Mucosa of descending colon (tissue), 3 donors: ENCODE measurements at regions not wholly inside any gene's neighbourhood (a gene's known extent, or its start where the extent isn't known, plus 50 kb on each side); places are given as distances from the start of the nearest gene placed in this dataset.

ENCODE experiments used
- ATAC-seq: fragments of 200-7000 bp; cut with Tn5 transposase; one replicate; pipeline ENCODE4 v1.9.1; 2020; ENCODE audit warnings: mild to moderate bottlenecking, moderate library complexity
- DNase-seq, 3 donors: peaks; one replicate each; pipeline ENCODE4 v3.0.0-alpha.2; 2020
- H3K36me3 ChIP-seq: fragments of 200-600 bp; one replicate; pipeline ENCODE4 v1.8.0; 2021; ENCODE audit warnings: low read depth, mild to moderate bottlenecking
- H3K4me1 ChIP-seq: fragments of 200-600 bp; one replicate; pipeline ENCODE4 v1.8.0; 2021; ENCODE audit warnings: low read depth, mild to moderate bottlenecking
- H3K4me3 ChIP-seq: fragments of 200-600 bp; one replicate; pipeline ENCODE4 v1.8.0; 2021; ENCODE audit warnings: mild to moderate bottlenecking
- H3K9me3 ChIP-seq: fragments of 200-600 bp; one replicate; pipeline ENCODE4 v1.8.0; 2021; ENCODE audit warnings: mild to moderate bottlenecking
- intact Hi-C, 2 donors: fragments of 100-400 bp; cut with DNase I in 1 of 2; cut with micrococcal nuclease in 1 of 2; formaldehyde crosslinking; loops; one replicate each; pipeline versions ENCODE4 v1.11.0 to v1.11.1; 2022; cut with DNase I, micrococcal nuclease
- TF ChIP-seq, protein P1 (sequence below): fragments of 200-600 bp; IDR thresholded peaks from one replicate; pipeline ENCODE4 v1.8.0; 2022; ENCODE audit warnings: antibody characterized with exemption, mild to moderate bottlenecking
- donor health status: DM: no; HTN: no; CAD: no; lungs with moderate emphysema.
- donor health status: DM: no; HTN: no; CAD: no.
- donor health status: DM: no; HTN: yes; CAD: no.

DNA sequence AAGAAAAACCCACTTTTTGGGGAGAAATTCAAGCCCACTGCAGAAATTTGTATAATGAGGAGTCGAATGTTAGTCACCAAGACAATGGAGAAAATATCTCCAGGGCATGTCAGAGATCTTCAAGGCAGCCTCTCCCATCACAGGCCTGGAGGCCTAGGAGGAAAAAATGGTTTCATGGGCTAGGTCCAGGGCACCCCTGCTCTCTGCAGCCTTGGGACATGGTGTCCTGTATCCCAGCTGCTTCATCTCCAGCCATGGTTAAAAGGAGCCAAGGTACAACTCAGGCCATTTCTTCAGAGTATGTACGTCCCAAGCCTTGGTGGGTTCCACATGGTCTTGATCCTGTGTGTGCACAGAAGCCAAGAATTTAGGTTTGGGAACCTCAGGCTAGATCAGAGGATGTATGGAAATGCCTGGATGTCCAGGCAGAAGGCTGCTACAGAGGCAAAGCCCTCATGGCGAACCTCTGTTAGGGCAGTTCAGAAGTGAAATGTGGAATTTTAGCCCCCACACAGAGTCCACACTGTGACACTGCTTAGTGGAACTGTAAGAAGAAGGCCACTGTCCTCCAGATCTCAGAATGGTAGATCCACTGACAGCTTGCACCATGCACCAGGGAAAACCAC, 561.4 kb downstream of the ISL1 start:
- intact Hi-C loops = no loop called here
- DNase-seq = no peak

DNA sequence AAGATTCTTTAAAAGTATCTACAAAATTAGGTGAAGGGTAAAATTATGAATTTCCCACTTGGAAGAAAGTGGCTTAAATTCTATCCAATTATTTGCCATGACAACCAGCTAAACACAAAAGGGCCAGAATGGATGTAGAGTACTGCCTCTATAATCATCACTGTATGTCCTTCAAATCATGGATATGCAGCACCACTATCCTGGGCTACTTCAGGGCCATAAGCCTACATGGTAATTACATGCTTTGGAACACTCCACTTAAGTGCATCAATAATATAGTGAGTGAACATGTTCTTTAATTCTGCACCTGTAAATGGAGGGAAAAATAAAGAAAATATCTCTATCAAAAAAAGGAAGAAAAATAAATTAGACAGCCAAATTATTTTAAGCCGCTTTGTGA, 575.2 kb downstream of the ISL1 start:
- intact Hi-C loops = no loop called here
- H3K9me3 ChIP-seq = no peaks in the 10 kb centered on the region
- H3K4me3 ChIP-seq = no peak overlapping the region

More for the DNA sequence above, 561.4 kb downstream of the ISL1 start:
- peaks cover 13% of the 10 kb centered on the region for H3K9me3 ChIP-seq
- no peaks in the 10 kb centered on the region for H3K4me1 ChIP-seq
- H3K4me3 ChIP-seq = no peak overlapping the region
- TF ChIP-seq, protein P1, sequence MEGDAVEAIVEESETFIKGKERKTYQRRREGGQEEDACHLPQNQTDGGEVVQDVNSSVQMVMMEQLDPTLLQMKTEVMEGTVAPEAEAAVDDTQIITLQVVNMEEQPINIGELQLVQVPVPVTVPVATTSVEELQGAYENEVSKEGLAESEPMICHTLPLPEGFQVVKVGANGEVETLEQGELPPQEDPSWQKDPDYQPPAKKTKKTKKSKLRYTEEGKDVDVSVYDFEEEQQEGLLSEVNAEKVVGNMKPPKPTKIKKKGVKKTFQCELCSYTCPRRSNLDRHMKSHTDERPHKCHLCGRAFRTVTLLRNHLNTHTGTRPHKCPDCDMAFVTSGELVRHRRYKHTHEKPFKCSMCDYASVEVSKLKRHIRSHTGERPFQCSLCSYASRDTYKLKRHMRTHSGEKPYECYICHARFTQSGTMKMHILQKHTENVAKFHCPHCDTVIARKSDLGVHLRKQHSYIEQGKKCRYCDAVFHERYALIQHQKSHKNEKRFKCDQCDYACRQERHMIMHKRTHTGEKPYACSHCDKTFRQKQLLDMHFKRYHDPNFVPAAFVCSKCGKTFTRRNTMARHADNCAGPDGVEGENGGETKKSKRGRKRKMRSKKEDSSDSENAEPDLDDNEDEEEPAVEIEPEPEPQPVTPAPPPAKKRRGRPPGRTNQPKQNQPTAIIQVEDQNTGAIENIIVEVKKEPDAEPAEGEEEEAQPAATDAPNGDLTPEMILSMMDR = no peak
- no peak for ATAC-seq
- H3K36me3 ChIP-seq = no peaks in the 10 kb centered on the region

DNA sequence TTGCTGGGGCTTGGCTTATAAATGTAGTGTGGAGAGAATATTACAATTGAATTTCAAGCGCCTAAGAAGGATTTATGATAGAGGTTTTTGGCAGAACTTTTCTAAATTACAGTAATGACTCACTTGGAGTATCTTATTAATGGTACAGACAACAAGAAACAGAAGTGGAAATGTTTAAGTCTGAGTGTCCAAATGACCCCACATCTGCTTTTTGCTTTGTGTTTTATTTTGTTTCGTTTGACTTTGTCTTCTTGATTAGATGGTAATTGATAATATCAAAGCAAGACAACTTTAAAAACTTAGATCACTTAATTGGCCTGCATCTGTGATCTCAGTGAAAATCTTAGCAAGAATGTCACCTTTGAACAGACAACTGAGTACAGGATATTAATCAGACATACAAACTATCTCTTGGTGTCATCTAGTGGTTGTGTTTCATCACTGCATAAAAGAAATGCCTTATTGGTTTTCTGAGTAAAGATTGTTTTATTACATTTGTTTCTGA, 577.4 kb downstream of the ISL1 start:
- intact Hi-C loops = no loop called here

More for the DNA sequence above, 575.2 kb downstream of the ISL1 start:
- TF ChIP-seq, protein P1 = no peak
- ATAC-seq (no peak), DNase-seq (no peak)
- no peaks in the 10 kb centered on the region for H3K36me3 ChIP-seq
- H3K4me1 ChIP-seq = no peaks in the 10 kb centered on the region

DNA sequence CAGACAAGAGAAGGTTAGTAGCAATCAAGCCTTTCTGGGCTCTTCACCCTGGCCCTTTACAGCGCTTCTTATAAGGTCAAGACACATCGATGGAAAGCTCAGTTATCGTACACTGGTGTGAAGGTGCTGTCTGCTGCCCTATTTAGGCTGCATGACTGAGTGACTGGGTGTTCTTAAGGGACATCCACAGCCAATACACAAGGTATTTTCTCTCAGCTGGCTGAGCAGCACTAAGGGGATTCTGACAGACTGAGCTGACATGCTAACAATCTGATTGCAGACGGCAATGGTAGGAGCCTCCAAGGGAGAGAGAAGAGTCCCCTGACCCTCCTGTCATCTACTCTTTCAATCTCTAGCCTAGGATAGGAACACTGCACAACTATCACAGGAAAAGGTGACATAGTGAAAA, 577.9 kb downstream of the ISL1 start:
- TF ChIP-seq, protein P1 = no peak
- H3K36me3 ChIP-seq = no peaks in the 10 kb centered on the region
- H3K9me3 ChIP-seq = no peaks in the 10 kb centered on the region
- H3K4me3 ChIP-seq = no peak overlapping the region
- H3K4me1 ChIP-seq = no peaks in the 10 kb centered on the region
- ATAC-seq (no peak), DNase-seq (no peak)
- intact Hi-C loops = no loop called here

More for the DNA sequence above, 577.4 kb downstream of the ISL1 start:
- Histone ChIP-seq H3K4me1 (no peaks in the 10 kb centered on the region), H3K36me3 (no peaks in the 10 kb centered on the region), H3K4me3 (no peak overlapping the region), H3K9me3 (no peaks in the 10 kb centered on the region)
- TF ChIP-seq, protein P1 = no peak
- DNase-seq = no peak
- ATAC-seq = peak; percentile 22

DNA sequence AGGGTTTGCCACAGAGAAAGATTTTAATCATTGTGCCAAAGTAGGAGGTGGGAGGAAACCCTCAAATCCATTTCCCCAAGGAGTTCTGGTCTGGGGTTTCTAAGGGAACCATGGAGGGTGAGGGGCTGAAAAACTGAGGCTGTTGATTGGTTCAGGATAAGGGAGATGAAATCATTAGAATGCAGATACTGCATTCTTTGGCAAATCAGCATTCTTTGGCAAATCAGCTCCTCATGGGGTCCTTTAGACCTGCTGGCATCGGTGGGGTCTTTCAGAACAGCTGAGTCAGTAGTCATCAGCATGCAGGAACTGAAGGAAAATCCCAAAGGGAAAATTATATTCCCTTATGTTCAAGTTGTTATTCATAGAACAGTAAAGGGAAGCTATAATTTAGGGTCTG, 585.5 kb downstream of the ISL1 start:
- H3K4me3 ChIP-seq = no peak overlapping the region
- no peaks in the 10 kb centered on the region for H3K9me3 ChIP-seq
- ATAC-seq (no peak), DNase-seq (no peak)
- no peaks in the 10 kb centered on the region for H3K4me1 ChIP-seq
- TF ChIP-seq, protein P1 = no peak
- intact Hi-C loops = no loop called here
- H3K36me3 ChIP-seq = no peaks in the 10 kb centered on the region
